ENCODE measurements at regions not wholly inside any gene's neighbourhood (a gene's known extent, or its start where the extent isn't known, plus 50 kb on each side); places are given as distances from the start of the nearest gene placed in this dataset.

- no peak for TF ChIP-seq CTCF (IDR thresholded peaks at IDR 0.05)
- TF ChIP-seq POLR2AphosphoS5 (IDR thresholded peaks at IDR 0.05): no peak
- TF ChIP-seq EP300 (IDR thresholded peaks at IDR 0.05; ENCODE audit: low read depth): no peak
Observed at GRCh38 chr4:116599859-116600258, 485.5 kb downstream of the TRAM1L1 start.

Measured in transverse colon (tissue), 4 donors.